CD4-positive, alpha-beta T cell treated with Interleukin-15 for 4 hours (primary cell): ENCODE measurements at regions not wholly inside any gene's neighbourhood (a gene's known extent, or its start where the extent isn't known, plus 50 kb on each side); places are given as distances from the start of the nearest gene placed in this dataset.
"Not testable (repeated sequence)": the region's sequence is repeated elsewhere in the genome, so short reads cannot be mapped to it uniquely, and the experiment has no call there.

Experiments
- DNase-seq: peaks from one replicate; pipeline ENCODE4 v3.0.0-alpha.2; 2020; ENCODE audit warnings: low spot score

DNA sequence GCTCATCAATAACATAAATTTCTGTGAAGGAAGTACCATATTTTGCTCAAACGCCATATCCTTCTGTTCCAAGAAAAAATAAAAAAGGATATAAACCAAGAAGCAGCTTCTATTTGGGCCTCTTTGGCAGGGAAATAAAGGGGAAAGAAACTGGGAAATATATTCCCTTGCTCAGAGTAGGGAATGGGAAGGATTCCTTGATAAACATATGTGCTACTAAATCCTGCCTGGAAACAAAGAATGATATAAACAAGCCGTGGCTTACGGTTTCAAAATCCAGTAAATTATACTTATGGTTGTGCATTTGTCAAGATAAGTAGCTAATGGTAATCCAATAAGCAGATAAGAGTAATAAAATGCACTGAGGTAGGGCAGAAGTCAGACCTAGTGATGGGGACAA lies 481.6 kb downstream of the NTRK2 start:
- DNase-seq = no peak

DNA sequence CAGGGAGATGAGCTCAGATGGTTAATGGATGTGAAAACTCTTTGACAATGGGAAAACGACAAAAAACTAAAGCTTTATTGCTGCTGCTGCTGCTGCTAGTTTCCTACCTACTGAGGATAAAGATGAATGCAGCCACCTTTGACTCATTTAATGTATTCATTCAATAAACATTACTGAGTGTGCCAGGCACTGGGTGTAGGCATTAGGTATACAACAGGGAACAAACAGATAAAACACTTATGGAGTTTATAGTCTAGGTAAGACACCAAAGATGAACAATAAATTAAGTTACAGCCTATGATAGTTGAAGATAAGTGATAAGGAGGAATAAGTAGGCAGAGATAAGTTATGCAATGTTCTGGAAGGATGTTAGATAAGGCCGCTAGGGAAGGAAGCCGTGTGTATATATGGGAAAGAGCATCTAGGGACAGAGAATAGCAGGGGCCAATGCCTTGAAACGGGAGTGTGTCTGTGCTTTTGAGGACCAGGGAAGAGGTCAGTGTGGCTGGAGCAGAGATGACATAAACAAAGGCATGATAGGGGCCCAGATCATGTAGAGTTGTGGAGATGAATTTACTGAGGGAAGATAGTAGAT lies 477.6 kb downstream of the NTRK2 start:
- DNase-seq = no peak

DNA sequence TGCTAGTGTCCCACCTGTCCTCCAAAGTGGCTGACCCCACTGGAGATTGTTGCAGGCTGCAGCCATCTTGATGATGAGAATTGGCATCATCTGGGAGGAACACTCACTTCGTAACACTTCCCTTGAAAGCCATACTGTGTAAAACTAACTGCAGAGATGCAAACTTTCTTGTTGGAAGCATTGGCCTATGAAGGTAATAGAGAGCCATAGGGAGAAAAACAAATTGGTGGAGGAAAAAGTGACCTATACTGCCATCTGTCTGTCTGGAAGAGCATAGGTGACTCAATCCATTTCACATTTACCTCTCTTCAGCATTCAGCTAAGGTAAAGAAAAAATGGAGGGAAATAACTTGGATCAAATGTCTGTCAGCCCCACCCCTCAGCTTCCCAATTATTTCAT lies 473.4 kb downstream of the NTRK2 start:
- DNase-seq = no peak

DNA sequence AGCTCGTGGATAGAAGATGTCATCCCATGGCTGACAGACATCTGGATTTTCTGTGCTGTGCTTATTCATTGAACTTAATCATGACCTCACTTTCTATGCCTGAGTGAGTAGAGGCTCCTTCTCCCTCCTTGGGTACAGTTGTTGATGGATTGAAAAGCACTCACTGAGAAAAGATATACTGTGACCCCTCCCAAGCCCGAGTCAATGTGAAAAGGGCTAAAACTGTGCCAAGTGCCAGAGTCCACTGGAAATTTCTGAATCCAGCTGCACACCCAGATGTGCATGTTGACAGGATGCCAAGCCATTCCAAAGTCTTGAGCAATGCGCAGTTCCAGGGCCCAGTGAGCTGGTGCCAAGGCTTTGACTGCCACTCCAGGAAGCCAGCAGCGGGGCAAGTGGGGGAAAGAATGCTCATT lies 473.0 kb downstream of the NTRK2 start:
- DNase-seq = no peak

- DNase-seq = no peak
Measured at GRCh38 chr9:85137696-85138095, 468.2 kb downstream of the NTRK2 start.

GRCh38 chr9:85136987-85137386 lies 467.5 kb downstream of the NTRK2 start:
- DNase-seq = no peak

DNA sequence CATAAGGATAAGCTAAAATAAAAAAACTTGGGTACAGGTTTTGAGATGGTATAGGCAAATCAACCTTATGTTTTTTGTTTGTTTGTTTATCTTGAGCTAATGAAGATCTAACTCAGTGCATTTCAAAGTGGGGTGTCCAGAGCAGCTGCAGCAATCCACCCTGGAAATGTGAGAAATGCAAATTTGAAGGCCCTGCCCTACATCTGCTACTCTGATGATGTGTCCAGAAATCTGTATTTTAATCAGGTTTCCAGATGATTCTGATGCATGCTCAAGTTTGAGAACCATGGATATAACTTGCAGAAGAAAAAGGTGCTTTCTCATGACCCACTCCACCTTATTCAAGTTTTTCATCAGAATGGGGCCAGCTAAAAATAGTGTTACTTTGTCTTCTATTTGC lies 467.0 kb downstream of the NTRK2 start:
- no peak for DNase-seq

- no peak for DNase-seq
Measured at GRCh38 chr9:85130764-85131163, 461.2 kb downstream of the NTRK2 start.

- DNase-seq = no peak
Measured at GRCh38 chr9:85130260-85130659, 460.7 kb downstream of the NTRK2 start.

GRCh38 chr9:85129514-85129913 lies 460.0 kb downstream of the NTRK2 start:
- no peak for DNase-seq

GRCh38 chr9:85118990-85119755 lies 449.6 kb downstream of the NTRK2 start:
- no peak for DNase-seq

- no peak for DNase-seq
Measured at GRCh38 chr9:85117831-85118230, 448.3 kb downstream of the NTRK2 start.

GRCh38 chr9:85115473-85115872 lies 445.9 kb downstream of the NTRK2 start:
- DNase-seq = no peak

DNA sequence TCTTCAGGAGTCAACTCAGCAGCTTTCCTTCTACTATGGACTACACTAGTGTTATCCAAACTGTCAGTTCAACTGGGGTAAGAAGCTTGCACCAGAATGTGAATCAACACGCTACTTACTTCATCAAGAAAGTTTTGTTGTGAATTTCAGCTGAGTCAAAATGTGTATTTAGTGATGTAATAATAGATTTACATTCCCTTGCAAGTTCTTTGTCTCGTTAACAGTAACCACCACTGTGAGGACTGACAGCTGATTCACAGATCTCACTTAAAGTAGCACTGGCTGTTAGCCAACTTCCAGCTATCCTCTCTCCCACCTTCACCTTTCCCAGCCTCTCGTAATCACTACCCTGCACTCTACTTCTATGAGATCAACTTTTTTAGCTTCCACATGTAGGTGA lies 445.3 kb downstream of the NTRK2 start:
- DNase-seq = no peak

- no peak for DNase-seq
Measured at GRCh38 chr9:85112933-85113418, 443.4 kb downstream of the NTRK2 start.

DNA sequence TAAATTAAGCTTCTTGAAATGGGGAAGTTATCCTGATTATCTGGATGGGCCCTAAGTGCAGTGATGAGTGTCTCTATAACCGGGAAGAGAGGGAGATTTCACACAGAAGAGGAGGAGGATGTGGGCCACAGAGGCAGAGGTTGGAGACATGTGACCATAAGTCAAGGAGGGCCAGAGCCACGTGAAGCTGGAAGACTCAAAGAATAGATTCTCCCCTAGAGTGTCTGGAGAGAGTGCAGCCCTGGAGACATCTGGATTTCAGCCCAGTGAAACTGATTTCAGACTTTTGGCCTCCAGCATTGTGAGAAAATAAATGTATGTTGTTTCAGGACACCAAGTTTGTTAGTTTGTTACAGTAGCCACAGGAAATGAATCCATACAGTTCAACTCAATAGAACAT lies 442.9 kb downstream of the NTRK2 start:
- no peak for DNase-seq

GRCh38 chr9:85108746-85109145 lies 439.2 kb downstream of the NTRK2 start:
- DNase-seq = no peak

GRCh38 chr9:85108229-85108628 lies 438.7 kb downstream of the NTRK2 start:
- DNase-seq = no peak

DNA sequence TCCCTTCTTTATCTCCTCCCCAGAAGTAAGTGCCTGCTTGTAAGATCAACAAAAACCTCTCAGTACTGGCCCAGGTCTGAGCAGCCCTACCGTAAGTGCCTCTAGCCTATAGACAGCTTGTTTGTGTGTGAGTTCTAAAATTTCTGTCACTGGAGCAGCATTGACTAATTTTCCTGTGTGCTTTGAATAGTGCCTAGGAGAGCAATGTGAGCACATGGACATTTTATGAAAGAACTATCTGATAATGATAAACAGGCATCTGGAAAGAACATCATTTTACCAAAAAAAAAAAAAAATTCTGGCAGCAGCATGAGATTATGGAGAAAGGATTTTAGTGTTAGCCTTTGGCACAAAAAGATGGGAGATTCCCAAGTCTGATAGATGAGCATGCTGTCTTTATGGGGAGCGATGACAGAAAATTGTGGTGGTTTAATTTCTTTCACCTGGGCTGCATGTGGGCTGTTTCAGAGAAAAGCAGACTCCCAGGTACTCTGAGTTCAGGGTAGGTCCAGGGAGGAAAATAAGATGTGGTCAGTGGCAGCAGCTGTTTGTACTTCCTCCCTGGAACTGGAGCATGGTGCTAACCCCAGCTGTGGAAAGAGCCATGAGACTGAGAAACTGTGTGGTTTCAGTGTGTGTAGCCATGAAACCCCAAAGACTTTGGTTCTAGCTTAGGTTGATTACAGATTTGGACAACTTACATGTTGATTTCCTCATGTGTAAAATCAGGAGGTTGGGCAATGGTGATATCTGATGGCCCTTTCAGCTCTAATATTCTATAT lies 419.9 kb downstream of the NTRK2 start:
- DNase-seq = no peak

DNA sequence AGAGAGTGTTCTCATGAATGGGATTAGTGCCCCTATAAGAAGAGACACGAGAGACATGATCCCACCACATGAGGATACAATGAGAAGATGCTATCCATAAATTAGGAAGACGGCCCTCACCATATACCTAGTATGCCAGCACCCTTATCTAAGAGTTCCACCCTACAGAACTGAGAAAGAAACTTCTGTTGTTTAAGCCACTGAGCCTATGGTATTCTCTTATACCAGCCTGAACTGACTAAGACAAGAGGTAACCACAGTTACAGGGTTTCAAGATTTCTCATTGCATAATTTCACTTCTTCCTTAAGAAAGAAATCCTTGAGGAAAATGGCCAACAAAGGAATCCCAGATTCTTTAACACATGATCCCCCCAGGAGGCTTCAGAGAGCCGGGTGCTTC lies 412.4 kb downstream of the NTRK2 start:
- DNase-seq = no peak

DNA sequence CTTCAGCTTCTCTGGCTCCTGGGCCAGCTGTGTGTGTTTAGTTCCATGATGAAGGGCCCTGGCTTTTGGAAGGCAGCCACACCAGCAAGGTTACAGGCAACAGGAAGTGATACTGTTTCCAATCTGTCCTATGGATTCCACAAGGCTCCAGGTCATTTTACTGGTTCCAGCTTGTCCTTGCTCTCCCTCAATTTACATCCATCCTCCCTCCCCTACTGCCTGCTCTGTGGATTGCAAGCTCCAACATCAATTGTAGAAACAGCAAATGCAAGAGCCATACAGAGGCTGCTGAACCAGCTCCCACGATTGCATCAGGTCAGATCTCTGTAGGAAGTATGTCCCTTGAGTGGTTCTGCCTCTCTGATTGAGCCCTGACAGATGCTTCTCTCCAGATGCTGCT lies 409.8 kb downstream of the NTRK2 start:
- no peak for DNase-seq

DNA sequence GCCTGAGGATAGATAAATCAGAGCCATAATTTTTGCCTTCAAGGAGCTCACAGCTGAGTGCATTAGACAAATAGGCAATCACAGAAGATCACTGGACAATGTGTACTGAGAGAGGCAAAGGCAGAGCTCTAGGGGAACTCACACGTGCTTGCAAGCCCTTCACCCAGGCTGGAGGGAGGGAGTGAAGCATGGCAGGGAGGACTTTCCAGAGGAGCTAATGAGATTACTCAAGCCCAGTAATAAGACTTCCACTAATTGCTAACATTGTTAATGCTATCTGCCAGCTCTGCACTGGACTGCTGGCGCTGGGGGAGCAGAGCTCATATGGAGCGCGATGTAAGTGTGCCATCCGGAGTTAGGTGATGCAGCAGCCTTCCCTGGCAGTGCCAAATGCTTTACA lies 408.4 kb downstream of the NTRK2 start:
- DNase-seq = no peak

DNA sequence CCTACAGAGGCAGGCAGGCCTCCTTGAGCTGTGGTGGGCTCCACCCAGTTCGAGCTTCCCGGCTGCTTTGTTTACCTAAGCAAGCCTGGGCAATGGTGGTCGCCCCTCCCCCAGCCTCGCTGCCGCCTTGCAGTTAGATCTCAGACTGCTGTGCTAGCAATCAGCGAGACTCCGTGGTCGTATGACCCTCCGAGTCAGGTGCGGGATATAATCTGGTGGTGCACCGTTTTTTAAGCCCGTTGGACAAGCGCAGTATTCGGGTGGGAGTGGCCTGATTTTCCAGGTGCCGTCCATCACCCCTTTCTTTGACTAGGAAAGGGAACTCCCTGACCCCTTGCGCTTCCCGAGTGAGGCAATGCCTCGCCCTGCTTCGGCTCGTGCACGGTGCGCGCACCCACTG lies 407.6 kb downstream of the NTRK2 start:
- DNase-seq = not testable (repeated sequence)
